GM23338 (cell line): ENCODE measurements at regions not wholly inside any gene's neighbourhood (a gene's known extent, or its start where the extent isn't known, plus 50 kb on each side); places are given as distances from the start of the nearest gene placed in this dataset.
A peak's percentile ranks its signal among the peaks of the same experiment; 100 is the strongest.

Experiments
- ATAC-seq: fragments of 200-7000 bp; cut with Tn5 transposase; 3 replicates; pipeline ENCODE4 v1.9.1; 2020
- DNase-seq: peaks from one replicate; pipeline ENCODE4 v3.0.0-alpha.2; 2015; ENCODE audit warnings: low spot score
- H2AFZ ChIP-seq: fragments of 200-600 bp; sonication (generic); 2 replicates; pipeline ENCODE4 v1.8.0; 2016; ENCODE audit warnings: antibody characterized with exemption, mild to moderate bottlenecking, moderate library complexity
- H3F3A ChIP-seq: fragments of 200-600 bp; sonication (generic); replicated peaks from 2 replicates; pipeline ENCODE4 v1.8.0; 2017; ENCODE audit warnings: antibody characterized with exemption, mixed run types, low read depth
- H3K27ac ChIP-seq: fragments of 200-600 bp; sonication (generic); 2 replicates; pipeline ENCODE4 v1.6.1; 2016; ENCODE audit warnings: low read depth
- H3K27me3 ChIP-seq: fragments of 200-600 bp; sonication (generic); 2 replicates; pipeline ENCODE4 v1.8.0; 2016; ENCODE audit warnings: mild to moderate bottlenecking, mixed run types, moderate library complexity; ENCODE audit not compliant: insufficient read depth
- H3K36me3 ChIP-seq: fragments of 200-600 bp; sonication (generic); 2 replicates; pipeline ENCODE4 v1.8.0; 2016; ENCODE audit warnings: mild to moderate bottlenecking; ENCODE audit not compliant: insufficient read depth
- H3K4me1 ChIP-seq: fragments of 200-600 bp; sonication (generic); 2 replicates; pipeline ENCODE4 v1.8.0; 2016; ENCODE audit warnings: mild to moderate bottlenecking, moderate library complexity; ENCODE audit not compliant: insufficient read depth
- H3K4me2 ChIP-seq: fragments of 200-600 bp; sonication (generic); 2 replicates; pipeline ENCODE4 v1.7.1; 2017; ENCODE audit warnings: mixed run types
- H3K4me3 ChIP-seq: fragments of 200-600 bp; sonication (generic); 2 replicates; pipeline ENCODE4 v1.6.1; 2016; ENCODE audit warnings: mixed run types
- H3K79me2 ChIP-seq: fragments of 200-600 bp; sonication (generic); replicated peaks from 2 replicates; pipeline ENCODE4 v1.8.0; 2017; ENCODE audit warnings: mild to moderate bottlenecking; ENCODE audit not compliant: insufficient read depth
- H3K9me2 ChIP-seq: fragments of 200-600 bp; sonication (generic); 2 replicates; pipeline ENCODE4 v1.8.0; 2017; ENCODE audit not compliant: insufficient read depth
- H4K20me1 ChIP-seq: fragments of 200-600 bp; sonication (generic); replicated peaks from 2 replicates; pipeline ENCODE4 v1.8.0; 2017; ENCODE audit warnings: mild to moderate bottlenecking; ENCODE audit not compliant: insufficient read depth
- H3K27ac Mint-ChIP-seq: 2 replicates; pipeline ENCODE4 v1.8.0; 2020; ENCODE audit warnings: inconsistent platforms, mild to moderate bottlenecking, moderate library complexity, mixed read lengths
- H3K27me3 Mint-ChIP-seq: 3 replicates; pipeline ENCODE4 v1.8.0; 2022; ENCODE audit warnings: low read depth, mild to moderate bottlenecking, moderate library complexity, mixed read lengths, inconsistent platforms; ENCODE audit not compliant: insufficient read depth, poor library complexity
- H3K36me3 Mint-ChIP-seq: 3 replicates; pipeline ENCODE4 v1.8.0; 2021; ENCODE audit warnings: low read depth, mild to moderate bottlenecking, inconsistent platforms, moderate library complexity, mixed read lengths
- H3K4me1 Mint-ChIP-seq: 3 replicates; pipeline ENCODE4 v1.8.0; 2020; ENCODE audit warnings: mild to moderate bottlenecking, inconsistent platforms, mixed read lengths
- H3K4me3 Mint-ChIP-seq: 3 replicates; pipeline ENCODE4 v1.8.0; 2021; ENCODE audit warnings: moderate library complexity, mild to moderate bottlenecking, inconsistent platforms, mixed read lengths
- H3K9me3 Mint-ChIP-seq: 3 replicates; pipeline ENCODE4 v1.8.0; 2020; ENCODE audit warnings: moderate library complexity, mild to moderate bottlenecking, inconsistent platforms, mixed read lengths
- CREB1 ChIP-seq: fragments of 250-450 bp; sonication (Bioruptor Pico); IDR thresholded peaks from 2 replicates; pipeline ENCODE4 v1.5.0; 2020; ENCODE audit warnings: low read depth, mild to moderate bottlenecking, moderate library complexity
- CTCF ChIP-seq, 2 experiments: fragments of 200-600 bp in 1 of 2; sonication (generic) in 1 of 2; conservative IDR thresholded peaks; 2 replicates each; pipeline versions ENCODE4 v1.5.1 to v1.6.1; 2016 to 2017; ENCODE audit warnings: antibody characterized with exemption in 2 of 2, low read depth in 2 of 2, mild to moderate bottlenecking in 2 of 2, moderate library complexity in 1 of 2
- EZH2 ChIP-seq: fragments of 200-600 bp; sonication (generic); IDR thresholded peaks from one replicate; pipeline ENCODE4 v1.8.0; 2017; ENCODE audit warnings: antibody characterized with exemption, mild to moderate bottlenecking, low read depth; ENCODE audit not compliant: unreplicated experiment
- EZH2phosphoT487 ChIP-seq: fragments of 200-600 bp; sonication (generic); IDR thresholded peaks from one replicate; pipeline ENCODE4 v1.8.1; 2018; ENCODE audit warnings: antibody characterized with exemption; ENCODE audit not compliant: unreplicated experiment
- JUNB ChIP-seq: IDR thresholded peaks from one replicate; pipeline ENCODE4 v1.6.1; 2016; ENCODE audit warnings: antibody characterized with exemption; ENCODE audit not compliant: unreplicated experiment
- STAT1 ChIP-seq: IDR thresholded peaks from one replicate; pipeline ENCODE4 v1.6.1; 2016; ENCODE audit warnings: antibody characterized with exemption; ENCODE audit not compliant: unreplicated experiment
- ZNF114 ChIP-seq: fragments of 250-450 bp; sonication (Bioruptor Pico); IDR thresholded peaks from 2 replicates; pipeline ENCODE4 v1.5.0; 2020; ENCODE audit warnings: mild to moderate bottlenecking, moderate library complexity
- ZNF331 ChIP-seq: fragments of 250-450 bp; sonication (Bioruptor Pico); IDR thresholded peaks from 2 replicates; pipeline ENCODE4 v1.5.0; 2020; ENCODE audit warnings: low read depth, mild to moderate bottlenecking, moderate library complexity
- TF ChIP-seq, protein P1 (sequence below): fragments of 250-450 bp; sonication (Bioruptor Pico); IDR thresholded peaks from 2 replicates; pipeline ENCODE4 v1.5.0; 2020; ENCODE audit warnings: mild to moderate bottlenecking, moderate library complexity

DNA sequence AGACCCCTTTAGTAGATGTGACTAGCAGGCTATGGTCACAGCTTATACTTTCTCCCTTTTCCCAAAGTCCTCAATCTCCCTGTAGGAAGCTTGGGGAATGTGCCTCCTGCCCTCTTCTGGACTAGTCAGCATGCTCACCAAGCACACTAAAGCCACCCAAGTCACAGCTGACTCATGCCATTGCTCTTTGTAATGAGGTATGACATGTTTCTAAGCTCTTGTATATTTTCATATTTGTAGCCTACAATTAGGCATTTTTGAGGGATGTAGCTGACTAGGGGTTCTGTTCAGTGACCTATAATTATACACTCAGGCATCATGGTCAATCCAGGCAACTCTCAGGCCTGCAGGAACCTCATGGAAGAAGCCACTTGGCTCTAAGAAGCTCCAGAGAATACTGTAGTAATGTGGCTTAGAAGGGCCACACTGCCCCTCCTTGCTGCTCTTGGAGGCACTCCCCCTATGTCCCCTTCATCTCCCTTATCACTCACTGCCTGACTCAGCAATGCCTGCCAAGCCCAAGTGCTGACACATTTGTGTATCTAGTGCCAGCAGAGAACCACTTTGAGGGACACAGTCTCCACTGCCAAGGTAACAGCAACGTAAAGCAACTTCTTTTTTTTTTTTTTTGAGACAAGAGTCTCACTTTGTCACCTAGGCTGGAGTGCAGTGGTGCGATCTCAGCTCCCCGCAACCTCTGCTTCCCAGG is 86.2 kb downstream of the RPL27A start:
- H3K79me2 ChIP-seq = no peaks in the 10 kb centered on the region
- no peaks in the 10 kb centered on the region for H3K36me3 Mint-ChIP-seq
- ATAC-seq = 0 out of 3 replicates have a peak, but pooled peaks have one; percentile 10
- no peaks in the 10 kb centered on the region for H4K20me1 ChIP-seq
- no peaks in the 10 kb centered on the region for H3F3A ChIP-seq
- H3K27ac Mint-ChIP-seq = peak overlapping the region; percentile 17; the same call in 1 of the 2 replicates
- DNase-seq = no peak
- H3K9me3 Mint-ChIP-seq = no peaks in the 10 kb centered on the region
- H3K4me1 Mint-ChIP-seq = peaks cover 28% of the 10 kb centered on the region
- H3K27me3 ChIP-seq = no peaks in the 10 kb centered on the region
- H2AFZ ChIP-seq = no peak overlapping the region
- H3K4me3 ChIP-seq = no peak overlapping the region
- H3K36me3 ChIP-seq = no peaks in the 10 kb centered on the region
- peaks cover 21% of the 10 kb centered on the region for H3K4me1 ChIP-seq
- no peaks in the 10 kb centered on the region for H3K9me2 ChIP-seq
- peaks cover 5% of the 10 kb centered on the region for H3K27me3 Mint-ChIP-seq
- H3K27ac ChIP-seq = no peak overlapping the region
- peak in 1 of 2 experiments; percentile 48; a peak in 2 of 4 replicates for TF ChIP-seq CTCF (conservative IDR thresholded peaks at IDR 0.05; ENCODE audit: low read depth in 2 of 2)
- no peak for TF ChIP-seq EZH2phosphoT487
- H3K4me3 Mint-ChIP-seq = no peak overlapping the region
- H3K4me2 ChIP-seq = no peak overlapping the region

- no peak overlapping the region for H3K27ac ChIP-seq
- Mint-ChIP-seq H3K36me3 (no peaks in the 10 kb centered on the region), H3K4me3 (no peak overlapping the region), H3K27ac (peak overlapping the region; percentile 66), H3K9me3 (no peaks in the 10 kb centered on the region), H3K4me1 (peaks cover 18% of the 10 kb centered on the region), H3K27me3 (peaks cover under 1% of the 10 kb centered on the region)
- H3K79me2 ChIP-seq = no peaks in the 10 kb centered on the region
- ATAC-seq (no peak; the same call in 2 of the 3 replicates), DNase-seq (no peak)
- H3K27me3 ChIP-seq = no peaks in the 10 kb centered on the region
- H3K9me2 ChIP-seq = no peaks in the 10 kb centered on the region
- no peaks in the 10 kb centered on the region for H3F3A ChIP-seq
- no peaks in the 10 kb centered on the region for H3K36me3 ChIP-seq
- H3K4me2 ChIP-seq = no peak overlapping the region
- H3K4me3 ChIP-seq = no peak overlapping the region
- no peak overlapping the region for H2AFZ ChIP-seq
- peaks cover 7% of the 10 kb centered on the region for H3K4me1 ChIP-seq
- no peaks in the 10 kb centered on the region; the same call in 1 of the 2 replicates for H4K20me1 ChIP-seq
- TF ChIP-seq, protein P1, sequence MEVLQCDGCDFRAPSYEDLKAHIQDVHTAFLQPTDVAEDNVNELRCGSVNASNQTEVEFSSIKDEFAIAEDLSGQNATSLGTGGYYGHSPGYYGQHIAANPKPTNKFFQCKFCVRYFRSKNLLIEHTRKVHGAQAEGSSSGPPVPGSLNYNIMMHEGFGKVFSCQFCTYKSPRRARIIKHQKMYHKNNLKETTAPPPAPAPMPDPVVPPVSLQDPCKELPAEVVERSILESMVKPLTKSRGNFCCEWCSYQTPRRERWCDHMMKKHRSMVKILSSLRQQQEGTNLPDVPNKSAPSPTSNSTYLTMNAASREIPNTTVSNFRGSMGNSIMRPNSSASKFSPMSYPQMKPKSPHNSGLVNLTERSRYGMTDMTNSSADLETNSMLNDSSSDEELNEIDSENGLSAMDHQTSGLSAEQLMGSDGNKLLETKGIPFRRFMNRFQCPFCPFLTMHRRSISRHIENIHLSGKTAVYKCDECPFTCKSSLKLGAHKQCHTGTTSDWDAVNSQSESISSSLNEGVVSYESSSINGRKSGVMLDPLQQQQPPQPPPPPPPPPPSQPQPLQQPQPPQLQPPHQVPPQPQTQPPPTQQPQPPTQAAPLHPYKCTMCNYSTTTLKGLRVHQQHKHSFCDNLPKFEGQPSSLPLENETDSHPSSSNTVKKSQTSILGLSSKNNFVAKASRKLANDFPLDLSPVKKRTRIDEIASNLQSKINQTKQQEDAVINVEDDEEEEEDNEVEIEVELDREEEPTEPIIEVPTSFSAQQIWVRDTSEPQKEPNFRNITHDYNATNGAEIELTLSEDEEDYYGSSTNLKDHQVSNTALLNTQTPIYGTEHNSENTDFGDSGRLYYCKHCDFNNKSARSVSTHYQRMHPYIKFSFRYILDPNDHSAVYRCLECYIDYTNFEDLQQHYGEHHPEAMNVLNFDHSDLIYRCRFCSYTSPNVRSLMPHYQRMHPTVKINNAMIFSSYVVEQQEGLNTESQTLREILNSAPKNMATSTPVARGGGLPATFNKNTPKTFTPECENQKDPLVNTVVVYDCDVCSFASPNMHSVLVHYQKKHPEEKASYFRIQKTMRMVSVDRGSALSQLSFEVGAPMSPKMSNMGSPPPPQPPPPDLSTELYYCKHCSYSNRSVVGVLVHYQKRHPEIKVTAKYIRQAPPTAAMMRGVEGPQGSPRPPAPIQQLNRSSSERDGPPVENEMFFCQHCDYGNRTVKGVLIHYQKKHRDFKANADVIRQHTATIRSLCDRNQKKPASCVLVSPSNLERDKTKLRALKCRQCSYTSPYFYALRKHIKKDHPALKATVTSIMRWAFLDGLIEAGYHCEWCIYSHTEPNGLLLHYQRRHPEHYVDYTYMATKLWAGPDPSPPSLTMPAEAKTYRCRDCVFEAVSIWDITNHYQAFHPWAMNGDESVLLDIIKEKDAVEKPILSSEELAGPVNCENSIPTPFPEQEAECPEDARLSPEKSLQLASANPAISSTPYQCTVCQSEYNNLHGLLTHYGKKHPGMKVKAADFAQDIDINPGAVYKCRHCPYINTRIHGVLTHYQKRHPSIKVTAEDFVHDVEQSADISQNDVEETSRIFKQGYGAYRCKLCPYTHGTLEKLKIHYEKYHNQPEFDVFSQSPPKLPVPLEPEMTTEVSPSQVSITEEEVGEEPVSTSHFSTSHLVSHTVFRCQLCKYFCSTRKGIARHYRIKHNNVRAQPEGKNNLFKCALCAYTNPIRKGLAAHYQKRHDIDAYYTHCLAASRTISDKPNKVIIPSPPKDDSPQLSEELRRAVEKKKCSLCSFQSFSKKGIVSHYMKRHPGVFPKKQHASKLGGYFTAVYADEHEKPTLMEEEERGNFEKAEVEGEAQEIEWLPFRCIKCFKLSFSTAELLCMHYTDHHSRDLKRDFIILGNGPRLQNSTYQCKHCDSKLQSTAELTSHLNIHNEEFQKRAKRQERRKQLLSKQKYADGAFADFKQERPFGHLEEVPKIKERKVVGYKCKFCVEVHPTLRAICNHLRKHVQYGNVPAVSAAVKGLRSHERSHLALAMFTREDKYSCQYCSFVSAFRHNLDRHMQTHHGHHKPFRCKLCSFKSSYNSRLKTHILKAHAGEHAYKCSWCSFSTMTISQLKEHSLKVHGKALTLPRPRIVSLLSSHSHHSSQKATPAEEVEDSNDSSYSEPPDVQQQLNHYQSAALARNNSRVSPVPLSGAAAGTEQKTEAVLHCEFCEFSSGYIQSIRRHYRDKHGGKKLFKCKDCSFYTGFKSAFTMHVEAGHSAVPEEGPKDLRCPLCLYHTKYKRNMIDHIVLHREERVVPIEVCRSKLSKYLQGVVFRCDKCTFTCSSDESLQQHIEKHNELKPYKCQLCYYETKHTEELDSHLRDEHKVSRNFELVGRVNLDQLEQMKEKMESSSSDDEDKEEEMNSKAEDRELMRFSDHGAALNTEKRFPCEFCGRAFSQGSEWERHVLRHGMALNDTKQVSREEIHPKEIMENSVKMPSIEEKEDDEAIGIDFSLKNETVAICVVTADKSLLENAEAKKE = no peak
- no peak for TF ChIP-seq EZH2
- TF ChIP-seq ZNF331 = no peak
- no peak for TF ChIP-seq CREB1
- TF ChIP-seq JUNB = no peak
- no peak for TF ChIP-seq STAT1
- no peak for TF ChIP-seq ZNF114 (CRISPR knock-in tag)
- no peak for TF ChIP-seq EZH2phosphoT487
Observed at GRCh38 chr11:8772571-8773519, 90.3 kb downstream of the RPL27A start.
